GM18858 (cell line): ENCODE measurements at regions not wholly inside any gene's neighbourhood (a gene's known extent, or its start where the extent isn't known, plus 50 kb on each side); places are given as distances from the start of the nearest gene placed in this dataset.
A peak's percentile ranks its signal among the peaks of the same experiment; 100 is the strongest.
"Not testable (repeated sequence)": the region's sequence is repeated elsewhere in the genome, so short reads cannot be mapped to it uniquely, and the experiment has no call there.

Experiments
- ATAC-seq: cut with Tn5 transposase; IDR thresholded peaks from one replicate; pipeline ENCODE4 v1.9.1; 2021; ENCODE audit not compliant: unreplicated experiment

- no peak for ATAC-seq
Observed at GRCh38 chr1:240722788-240723187, 110.8 kb upstream of the GREM2 start.

GRCh38 chr1:240720976-240721375 lies 109.0 kb upstream of the GREM2 start:
- no peak for ATAC-seq

DNA sequence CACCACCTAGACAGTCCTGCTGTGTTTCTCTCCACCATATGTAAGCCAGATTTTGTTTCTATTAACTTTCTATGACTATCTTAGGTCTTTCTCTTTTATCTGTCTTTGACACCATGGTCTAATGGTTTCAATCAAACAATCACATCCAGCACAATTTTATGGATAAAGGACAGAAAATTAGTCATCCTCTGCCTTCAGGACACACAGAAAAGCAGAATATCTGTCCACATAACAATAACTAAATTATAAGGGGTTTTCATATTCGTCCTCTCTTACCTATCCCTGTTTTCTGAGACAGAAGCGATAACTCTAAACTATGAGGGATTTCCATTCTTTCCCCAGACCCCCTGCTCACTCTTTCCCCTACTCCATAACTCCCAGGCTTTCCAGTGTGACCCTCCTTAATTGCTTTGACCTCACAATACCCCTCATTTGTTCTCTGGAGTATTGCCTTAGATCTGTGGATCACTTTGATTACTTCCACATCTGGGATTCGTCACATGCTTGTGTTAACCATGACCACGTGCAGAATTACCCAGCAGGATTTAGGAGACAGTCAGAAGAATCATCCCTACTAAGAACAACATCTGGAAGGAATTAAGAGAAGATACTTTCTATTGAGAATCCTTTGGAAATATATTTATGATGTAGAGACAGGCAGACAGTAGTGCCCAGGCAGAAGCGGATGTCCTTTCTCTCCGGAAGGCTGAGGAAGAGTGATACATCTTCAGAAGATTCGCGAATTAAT lies 108.2 kb upstream of the GREM2 start:
- ATAC-seq = no peak

DNA sequence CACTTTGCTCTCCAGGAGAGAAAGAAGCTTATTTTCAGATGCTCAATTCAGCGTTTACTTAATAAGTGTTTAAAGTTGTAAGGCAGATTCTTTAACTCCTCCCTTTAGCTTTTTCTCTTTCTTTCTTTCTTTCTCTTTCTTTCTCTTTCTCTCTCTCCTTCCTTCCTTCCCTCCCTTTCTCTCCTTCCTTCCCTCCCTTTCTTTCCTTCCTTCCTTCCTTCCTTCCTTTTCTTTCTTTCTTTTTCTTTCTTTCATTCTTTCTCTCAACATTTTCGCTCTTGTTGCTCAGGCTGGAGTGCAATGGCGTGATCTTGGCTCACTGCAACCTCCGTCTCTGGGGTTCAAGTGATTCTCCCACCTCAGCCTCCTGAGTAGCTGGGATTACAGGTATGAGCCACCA lies 104.6 kb upstream of the GREM2 start:
- not testable (repeated sequence) for ATAC-seq

DNA sequence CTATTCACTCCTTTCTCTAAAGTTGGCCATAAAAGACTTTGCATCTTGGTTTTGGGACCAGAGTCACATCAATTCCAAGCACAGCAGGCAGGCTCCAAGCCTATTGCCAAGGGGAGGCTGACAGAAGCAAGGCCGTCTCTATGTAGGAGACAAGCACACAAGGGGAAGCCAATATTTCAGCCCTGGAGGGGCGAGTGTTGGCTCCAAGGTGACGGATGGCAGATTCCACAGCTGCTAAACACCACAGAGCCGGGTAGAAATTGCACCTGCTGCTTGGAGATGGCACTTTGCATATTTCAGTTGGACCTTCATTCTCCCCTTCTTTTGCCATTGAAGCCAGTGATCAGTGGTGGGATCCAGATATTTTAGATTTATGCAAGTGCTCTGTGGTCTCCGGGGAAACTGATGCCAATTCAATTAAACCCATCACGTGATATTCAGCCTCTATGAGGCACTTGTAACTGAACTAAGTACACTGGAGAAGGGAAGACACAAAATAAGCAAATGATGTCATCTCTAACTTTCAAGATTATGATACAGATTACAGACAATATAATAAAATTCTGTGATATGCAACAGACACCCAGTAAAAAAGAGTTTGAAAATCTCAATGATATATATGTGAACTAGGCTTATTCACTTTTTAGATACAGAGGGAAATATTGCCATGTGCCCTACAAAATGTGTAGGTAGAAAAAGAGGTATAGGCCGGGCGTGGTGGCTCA lies 102.8 kb upstream of the GREM2 start:
- ATAC-seq = no peak

- no peak for ATAC-seq
Observed at GRCh38 chr1:240712014-240712731, 100.2 kb upstream of the GREM2 start.

- ATAC-seq = no peak
Observed at GRCh38 chr1:240711020-240711419, 99.1 kb upstream of the GREM2 start.

- ATAC-seq = no peak
Observed at GRCh38 chr1:240709676-240710075, 97.7 kb upstream of the GREM2 start.

DNA sequence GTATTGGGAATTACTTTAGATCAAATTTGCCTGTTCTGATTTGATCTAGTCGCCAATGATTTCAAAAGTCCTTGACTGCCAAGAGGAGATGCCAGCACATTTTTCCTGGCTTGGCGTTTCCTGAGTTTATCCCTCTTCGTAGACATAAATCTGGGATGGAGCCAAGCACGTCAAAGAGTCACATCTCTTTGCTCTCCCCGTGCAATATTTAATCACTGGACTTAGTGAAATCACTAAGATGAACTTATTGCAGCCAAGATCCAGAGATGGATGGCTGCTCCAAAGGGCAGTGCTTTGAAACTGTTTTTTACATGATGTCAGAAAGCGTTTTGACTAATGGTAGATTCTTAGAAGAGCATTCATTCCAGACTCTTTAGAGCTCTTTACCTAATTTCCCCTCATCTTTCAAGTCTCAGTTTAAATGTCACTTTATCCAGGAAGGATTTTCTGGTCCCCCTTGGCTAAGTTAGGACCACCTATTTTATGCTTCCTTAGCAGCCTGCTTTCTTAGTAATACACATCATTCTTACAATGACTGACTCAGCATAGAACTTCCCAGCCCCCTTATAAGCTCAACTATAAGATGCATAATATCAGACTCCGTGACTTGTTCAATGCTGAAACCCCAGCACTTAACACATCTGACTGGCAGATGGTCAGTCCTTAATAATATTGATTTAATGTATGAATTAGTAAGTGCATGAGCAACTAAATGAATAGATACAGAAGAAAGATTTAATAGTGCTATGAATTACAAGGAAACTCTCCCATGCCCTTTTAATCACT lies 94.4 kb upstream of the GREM2 start:
- ATAC-seq = no peak

GRCh38 chr1:240705579-240705978 lies 93.6 kb upstream of the GREM2 start:
- ATAC-seq = no peak

- no peak for ATAC-seq
Observed at GRCh38 chr1:240701412-240701811, 89.5 kb upstream of the GREM2 start.

GRCh38 chr1:240695416-240695815 lies 83.5 kb upstream of the GREM2 start:
- ATAC-seq = no peak

DNA sequence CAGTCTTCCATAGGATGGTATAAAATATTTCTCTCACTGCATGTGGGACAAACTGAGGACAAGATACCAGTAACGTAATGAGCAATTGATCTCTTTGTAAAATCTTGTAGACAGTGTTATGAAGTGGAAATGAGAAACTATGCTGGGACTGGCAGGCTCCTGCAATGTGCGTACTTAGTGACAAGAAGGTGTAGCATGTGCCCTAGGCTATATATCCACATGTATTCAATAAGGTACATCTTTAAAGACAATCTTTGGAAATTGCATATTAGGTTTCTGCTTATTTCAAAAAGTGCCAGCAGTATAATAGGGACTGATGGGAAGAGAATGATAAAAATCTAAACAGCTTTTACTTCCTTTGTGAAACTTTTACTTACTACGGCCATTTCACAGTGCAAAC lies 81.9 kb upstream of the GREM2 start:
- ATAC-seq = no peak

DNA sequence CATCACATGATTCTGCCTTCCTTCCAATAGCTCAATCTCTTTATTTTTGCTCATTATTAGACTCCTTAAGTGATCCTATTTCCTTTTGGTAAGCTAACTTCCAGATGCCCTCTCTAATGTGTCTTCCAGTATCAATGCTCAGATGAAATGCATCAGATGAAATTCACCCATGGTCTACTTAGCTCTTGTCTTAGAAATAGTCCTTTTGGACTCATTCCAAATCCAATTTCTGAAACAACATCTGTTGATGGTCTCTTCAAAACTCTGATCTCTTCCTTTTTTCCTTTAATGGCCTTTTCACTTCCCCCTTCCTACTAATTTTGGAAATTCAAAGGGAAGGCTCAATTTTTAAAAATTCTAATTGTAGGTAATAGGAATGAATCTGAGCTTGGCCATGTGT lies 81.1 kb upstream of the GREM2 start:
- ATAC-seq = no peak

- no peak for ATAC-seq
Observed at GRCh38 chr1:240691909-240692705, 80.2 kb upstream of the GREM2 start.

DNA sequence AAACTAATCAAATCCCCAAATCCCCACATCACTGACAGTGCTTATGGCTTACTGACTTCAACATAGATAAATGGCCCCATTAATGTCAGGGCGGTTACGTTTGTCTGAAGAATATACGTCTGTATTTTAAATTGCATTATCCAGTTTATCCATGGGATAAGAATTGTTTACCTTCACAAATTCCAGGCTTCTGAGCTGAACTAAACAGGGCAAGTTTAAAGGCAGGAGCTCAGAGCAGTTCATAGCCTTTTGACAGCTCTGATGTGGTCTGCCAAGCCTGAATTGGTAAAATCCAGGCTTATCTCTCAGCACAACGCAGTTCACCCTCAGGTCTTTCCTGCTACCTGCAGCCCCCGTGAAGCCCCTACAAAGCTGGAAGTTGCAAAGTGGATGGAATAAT lies 79.5 kb upstream of the GREM2 start:
- ATAC-seq = no peak

GRCh38 chr1:240687820-240688219 lies 75.9 kb upstream of the GREM2 start:
- ATAC-seq = peak; percentile 89

DNA sequence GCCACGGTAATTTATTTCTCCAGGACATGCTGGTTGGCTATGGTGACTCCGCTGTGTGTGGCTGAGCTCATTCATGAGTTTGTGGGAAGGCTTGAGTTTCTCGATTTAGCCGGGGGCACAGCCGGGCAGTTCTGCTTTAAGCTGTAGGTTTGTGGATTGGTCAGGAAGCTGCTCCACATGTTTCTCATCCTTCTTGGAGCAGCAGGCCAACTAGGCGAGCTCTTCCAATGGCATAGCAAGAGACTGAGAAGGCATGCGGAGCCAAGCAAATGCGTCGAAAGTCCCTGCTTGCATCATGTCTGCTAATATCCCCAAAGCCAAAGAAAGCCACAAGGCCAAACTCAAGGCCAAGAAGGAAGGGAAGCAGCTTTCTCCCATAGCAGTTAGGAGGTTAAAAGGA lies 71.6 kb upstream of the GREM2 start:
- ATAC-seq = no peak

DNA sequence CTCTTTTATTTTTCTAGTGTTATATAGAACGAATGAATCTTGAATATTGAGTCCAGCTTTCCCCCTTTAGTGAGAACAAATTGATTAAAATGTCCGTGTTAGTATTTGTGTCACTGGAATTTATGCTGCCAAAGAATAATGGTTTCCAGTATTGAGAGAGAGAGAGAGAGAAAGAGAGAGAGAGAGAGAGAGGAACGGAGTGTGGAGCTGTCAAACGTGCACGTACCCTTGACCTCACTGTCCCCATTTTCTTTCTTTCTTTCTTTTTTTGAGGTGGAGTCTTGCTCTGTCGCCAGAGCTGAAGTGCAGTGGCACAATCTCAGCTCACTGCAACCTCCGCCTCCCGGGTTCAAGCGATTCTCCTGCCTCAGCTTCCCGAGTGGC lies 70.9 kb upstream of the GREM2 start:
- no peak for ATAC-seq

GRCh38 chr1:240682166-240682858 lies 70.4 kb upstream of the GREM2 start:
- ATAC-seq = no peak
